ENCODE measurements at regions not wholly inside any gene's neighbourhood (a gene's known extent, or its start where the extent isn't known, plus 50 kb on each side); places are given as distances from the start of the nearest gene placed in this dataset.

GRCh38 chr4:79237851-79238250 is 88.0 kb downstream of the NAA11 start:
- Histone ChIP-seq H3K27me3 (replicated peaks) (no peaks in the 10 kb centered on the region), H3K27ac (no peak overlapping the region), H3K4me1 (replicated peaks) (no peaks in the 10 kb centered on the region; the same call in 1 of the 2 replicates), H3K9me3 (replicated peaks) (no peaks in the 10 kb centered on the region), H3K4me3 (no peak overlapping the region), H3K36me3 (no peaks in the 10 kb centered on the region)
- DNase-seq (ENCODE audit: low read depth in 1 of 2, low spot score in 2 of 2): no peak

- H3K9me3 ChIP-seq (replicated peaks): no peaks in the 10 kb centered on the region
- H3K27me3 ChIP-seq (replicated peaks): no peaks in the 10 kb centered on the region
- no peak for DNase-seq (ENCODE audit: low read depth in 1 of 2, low spot score in 2 of 2)
- H3K4me3 ChIP-seq: no peak overlapping the region
- H3K36me3 ChIP-seq: no peaks in the 10 kb centered on the region
- H3K27ac ChIP-seq: no peak overlapping the region
- H3K4me1 ChIP-seq (replicated peaks): no peaks in the 10 kb centered on the region; the same call in 1 of the 2 replicates
Measured at GRCh38 chr4:79236785-79237184, 89.1 kb downstream of the NAA11 start.

GRCh38 chr4:79235095-79235494 is 90.8 kb downstream of the NAA11 start:
- no peaks in the 10 kb centered on the region for H3K9me3 ChIP-seq (replicated peaks)
- H3K27ac ChIP-seq: no peak overlapping the region
- no peak for DNase-seq (ENCODE audit: low read depth in 1 of 2, low spot score in 2 of 2)
- H3K4me1 ChIP-seq (replicated peaks): no peaks in the 10 kb centered on the region; the same call in 1 of the 2 replicates
- H3K27me3 ChIP-seq (replicated peaks): no peaks in the 10 kb centered on the region
- no peak overlapping the region for H3K4me3 ChIP-seq
- no peaks in the 10 kb centered on the region for H3K36me3 ChIP-seq

GRCh38 chr4:79233820-79234219 is 92.0 kb downstream of the NAA11 start:
- no peaks in the 10 kb centered on the region; the same call in 1 of the 2 replicates for H3K4me1 ChIP-seq (replicated peaks)
- H3K4me3 ChIP-seq: no peak overlapping the region
- H3K27me3 ChIP-seq (replicated peaks): no peaks in the 10 kb centered on the region
- H3K36me3 ChIP-seq: no peaks in the 10 kb centered on the region
- DNase-seq (ENCODE audit: low read depth in 1 of 2, low spot score in 2 of 2): no peak
- no peak overlapping the region for H3K27ac ChIP-seq
- no peaks in the 10 kb centered on the region for H3K9me3 ChIP-seq (replicated peaks)

GRCh38 chr4:79232540-79232939 is 93.3 kb downstream of the NAA11 start:
- H3K4me1 ChIP-seq (replicated peaks): no peaks in the 10 kb centered on the region; the same call in 1 of the 2 replicates
- no peaks in the 10 kb centered on the region for H3K9me3 ChIP-seq (replicated peaks)
- H3K4me3 ChIP-seq: no peak overlapping the region
- no peaks in the 10 kb centered on the region for H3K36me3 ChIP-seq
- H3K27ac ChIP-seq: no peak overlapping the region
- H3K27me3 ChIP-seq (replicated peaks): no peaks in the 10 kb centered on the region
- peak in 1 of 2 experiments; percentile 28 for DNase-seq (ENCODE audit: low read depth in 1 of 2, low spot score in 2 of 2)

GRCh38 chr4:79227860-79228259 is 98.0 kb downstream of the NAA11 start:
- H3K4me1 ChIP-seq (replicated peaks): no peaks in the 10 kb centered on the region; the same call in 1 of the 2 replicates
- H3K27ac ChIP-seq: no peak overlapping the region
- H3K9me3 ChIP-seq (replicated peaks): no peaks in the 10 kb centered on the region
- H3K27me3 ChIP-seq (replicated peaks): no peaks in the 10 kb centered on the region
- no peaks in the 10 kb centered on the region for H3K36me3 ChIP-seq
- no peak overlapping the region for H3K4me3 ChIP-seq
- DNase-seq (ENCODE audit: low read depth in 1 of 2, low spot score in 2 of 2): no peak

- no peaks in the 10 kb centered on the region for H3K36me3 ChIP-seq
- no peaks in the 10 kb centered on the region for H3K27me3 ChIP-seq (replicated peaks)
- no peaks in the 10 kb centered on the region for H3K9me3 ChIP-seq (replicated peaks)
- no peak overlapping the region for H3K4me3 ChIP-seq
- DNase-seq (ENCODE audit: low read depth in 1 of 2, low spot score in 2 of 2): no peak
- no peak overlapping the region for H3K27ac ChIP-seq
- H3K4me1 ChIP-seq (replicated peaks): no peaks in the 10 kb centered on the region
Measured at GRCh38 chr4:79225360-79225759, 100.5 kb downstream of the NAA11 start.

- DNase-seq (ENCODE audit: low read depth in 1 of 2, low spot score in 2 of 2): no peak
- no peaks in the 10 kb centered on the region for H3K4me1 ChIP-seq (replicated peaks)
- no peaks in the 10 kb centered on the region for H3K27me3 ChIP-seq (replicated peaks)
- no peak overlapping the region for H3K27ac ChIP-seq
- H3K36me3 ChIP-seq: no peaks in the 10 kb centered on the region
- H3K9me3 ChIP-seq (replicated peaks): no peaks in the 10 kb centered on the region
- H3K4me3 ChIP-seq: no peak overlapping the region
Measured at GRCh38 chr4:79224777-79225104, 101.1 kb downstream of the NAA11 start.

- no peaks in the 10 kb centered on the region for H3K27me3 ChIP-seq (replicated peaks)
Measured at GRCh38 chr4:79223993-79224776, 101.7 kb downstream of the NAA11 start.

GRCh38 chr4:79217025-79217424 is 108.8 kb downstream of the NAA11 start:
- Histone ChIP-seq H3K4me1 (replicated peaks) (no peaks in the 10 kb centered on the region), H3K9me3 (replicated peaks) (no peaks in the 10 kb centered on the region), H3K36me3 (no peaks in the 10 kb centered on the region), H3K27ac (no peak overlapping the region), H3K4me3 (no peak overlapping the region), H3K27me3 (replicated peaks) (no peaks in the 10 kb centered on the region)
- no peak for DNase-seq (ENCODE audit: low read depth in 1 of 2, low spot score in 2 of 2)

More at GRCh38 chr4:79223993-79224776, 101.7 kb downstream of the NAA11 start:
- H3K4me1 ChIP-seq (replicated peaks): no peaks in the 10 kb centered on the region
- no peaks in the 10 kb centered on the region for H3K9me3 ChIP-seq (replicated peaks)
- H3K36me3 ChIP-seq: no peaks in the 10 kb centered on the region
- H3K27ac ChIP-seq: no peak overlapping the region
- H3K4me3 ChIP-seq: no peak overlapping the region
- no peak for DNase-seq (ENCODE audit: low read depth in 1 of 2, low spot score in 2 of 2)

- no peaks in the 10 kb centered on the region for H3K9me3 ChIP-seq (replicated peaks)
- H3K4me3 ChIP-seq: no peak overlapping the region
- no peaks in the 10 kb centered on the region for H3K36me3 ChIP-seq
- H3K27me3 ChIP-seq (replicated peaks): no peaks in the 10 kb centered on the region
- peaks cover 5% of the 10 kb centered on the region; the same call in 1 of the 2 replicates for H3K4me1 ChIP-seq (replicated peaks)
- DNase-seq (ENCODE audit: low read depth in 1 of 2, low spot score in 2 of 2): no peak
- H3K27ac ChIP-seq: no peak overlapping the region
Measured at GRCh38 chr4:79213702-79214101, 112.2 kb downstream of the NAA11 start.

- no peaks in the 10 kb centered on the region for H3K27me3 ChIP-seq (replicated peaks)
- H3K9me3 ChIP-seq (replicated peaks): no peaks in the 10 kb centered on the region
- DNase-seq (ENCODE audit: low read depth in 1 of 2, low spot score in 2 of 2): no peak
- no peak overlapping the region for H3K27ac ChIP-seq
- no peak overlapping the region for H3K4me3 ChIP-seq
- H3K4me1 ChIP-seq (replicated peaks): peaks cover 5% of the 10 kb centered on the region; the same call in 1 of the 2 replicates
- H3K36me3 ChIP-seq: no peaks in the 10 kb centered on the region
Measured at GRCh38 chr4:79213010-79213409, 112.9 kb downstream of the NAA11 start.

- Histone ChIP-seq H3K4me1 (replicated peaks) (peaks cover 5% of the 10 kb centered on the region; the same call in 1 of the 2 replicates), H3K27ac (no peak overlapping the region), H3K36me3 (no peaks in the 10 kb centered on the region), H3K9me3 (replicated peaks) (no peaks in the 10 kb centered on the region), H3K4me3 (no peak overlapping the region), H3K27me3 (replicated peaks) (no peaks in the 10 kb centered on the region)
- no peak for DNase-seq (ENCODE audit: low read depth in 1 of 2, low spot score in 2 of 2)
Measured at GRCh38 chr4:79212311-79212710, 113.5 kb downstream of the NAA11 start.

GRCh38 chr4:79211490-79211889 is 114.4 kb downstream of the NAA11 start:
- no peaks in the 10 kb centered on the region for H3K9me3 ChIP-seq (replicated peaks)
- no peaks in the 10 kb centered on the region for H3K27me3 ChIP-seq (replicated peaks)
- no peak for DNase-seq (ENCODE audit: low read depth in 1 of 2, low spot score in 2 of 2)
- no peaks in the 10 kb centered on the region for H3K36me3 ChIP-seq
- peaks cover 5% of the 10 kb centered on the region; the same call in 1 of the 2 replicates for H3K4me1 ChIP-seq (replicated peaks)
- no peak overlapping the region for H3K4me3 ChIP-seq
- H3K27ac ChIP-seq: no peak overlapping the region
